ENCODE measurements at regions not wholly inside any gene's neighbourhood (a gene's known extent, or its start where the extent isn't known, plus 50 kb on each side); places are given as distances from the start of the nearest gene placed in this dataset.

DNA sequence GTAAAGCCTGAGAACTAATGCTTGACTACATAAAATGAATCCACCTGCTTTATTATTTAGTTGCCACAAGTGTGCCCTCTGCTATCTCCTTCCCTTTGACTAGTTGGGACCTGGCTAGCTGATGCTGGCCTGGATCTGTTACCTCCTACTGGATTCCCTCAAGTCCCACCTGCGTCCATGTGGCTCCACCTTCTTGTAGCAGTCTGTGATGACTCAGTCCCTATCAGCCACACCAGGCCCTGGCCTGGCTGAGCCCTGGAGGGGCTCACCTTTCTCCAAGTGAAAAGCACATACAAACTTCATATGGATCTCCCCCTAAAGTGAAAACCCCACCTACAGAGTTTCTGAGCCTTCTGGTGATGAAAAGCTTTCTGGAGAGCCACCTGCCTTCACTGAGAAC lies 611.4 kb downstream of the SEMA5A start:
- Histone ChIP-seq H3K36me3 (ENCODE audit: control insufficient read depth, insufficient read depth, low read length) (no peaks in the 10 kb centered on the region), H4K20me1 (ENCODE audit: control insufficient read depth, extremely low read depth, insufficient read depth, low read length) (no peaks in the 10 kb centered on the region), H3K4me2 (ENCODE audit: extremely low read depth, insufficient read depth, low read length) (no peak overlapping the region), H3K27ac (ENCODE audit: insufficient read depth, low read length) (no peak overlapping the region), H3K4me1 (ENCODE audit: control insufficient read depth, extremely low read depth, insufficient read depth, low read length) (no peaks in the 10 kb centered on the region), H3K79me2 (ENCODE audit: control insufficient read depth, insufficient read depth, low read length) (no peaks in the 10 kb centered on the region), H3K9me3 (ENCODE audit: control insufficient read depth, insufficient read depth, low read depth, low read length) (no peaks in the 10 kb centered on the region), H3K27me3 (ENCODE audit: control insufficient read depth, insufficient read depth, low read length) (no peaks in the 10 kb centered on the region), H3K4me3 (replicated peaks in 1 of 4; ENCODE audit: control extremely low read depth in 1 of 4, insufficient read depth in 1 of 4, low read depth in 3 of 4, low read length in 4 of 4) (no peak overlapping the region), H2AFZ (ENCODE audit: low read length) (no peak overlapping the region), H3K9ac (ENCODE audit: insufficient read depth, low read length) (no peak overlapping the region)
- DNase-seq (ENCODE audit: low read depth in 2 of 2), result no peak
- TF ChIP-seq CTCF (conservative IDR thresholded peaks at IDR 0.05 in 1 of 2, IDR thresholded peaks at IDR 0.05 in 1 of 2; ENCODE audit: low read depth in 1 of 2, low read length in 2 of 2), result no peak
- TF ChIP-seq EZH2 (IDR thresholded peaks at IDR 0.05; ENCODE audit: low read length, missing control alignments), result no peak

DNA sequence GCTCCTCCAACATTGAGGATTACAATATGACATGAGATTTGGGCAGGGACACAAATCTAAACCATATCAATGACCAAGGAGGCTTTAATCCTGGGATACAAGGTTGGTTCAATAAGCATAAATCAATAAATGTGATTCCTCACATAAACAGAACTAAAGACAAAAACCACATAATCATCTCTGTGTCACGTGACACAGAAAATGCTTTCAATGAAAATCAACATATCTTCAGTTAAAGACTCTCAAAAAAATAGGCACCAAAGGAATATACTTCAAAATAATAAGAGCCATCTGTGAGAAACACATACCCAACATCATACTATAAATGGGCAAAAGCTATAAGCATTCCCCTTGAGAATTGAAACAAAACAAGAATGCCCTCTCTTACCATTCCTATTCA lies 604.9 kb downstream of the SEMA5A start:
- H3K4me3 ChIP-seq (replicated peaks in 1 of 4; ENCODE audit: control extremely low read depth in 1 of 4, insufficient read depth in 1 of 4, low read depth in 3 of 4, low read length in 4 of 4), result no peak overlapping the region
- no peak overlapping the region for H3K4me2 ChIP-seq (ENCODE audit: extremely low read depth, insufficient read depth, low read length)

GRCh38 chr5:8943301-8943700 lies 602.6 kb downstream of the SEMA5A start:
- peak overlapping the region; percentile 0 for H3K27ac ChIP-seq (ENCODE audit: insufficient read depth, low read length)
- H3K9me3 ChIP-seq (ENCODE audit: control insufficient read depth, insufficient read depth, low read depth, low read length), result no peaks in the 10 kb centered on the region
- H2AFZ ChIP-seq (ENCODE audit: low read length), result no peak overlapping the region
- no peak overlapping the region for H3K9ac ChIP-seq (ENCODE audit: insufficient read depth, low read length)
- H3K79me2 ChIP-seq (ENCODE audit: control insufficient read depth, insufficient read depth, low read length), result no peaks in the 10 kb centered on the region
- DNase-seq (ENCODE audit: low read depth in 2 of 2), result peak; percentile 48 to 73
- H3K27me3 ChIP-seq (ENCODE audit: control insufficient read depth, insufficient read depth, low read length), result no peaks in the 10 kb centered on the region
- no peaks in the 10 kb centered on the region for H3K36me3 ChIP-seq (ENCODE audit: control insufficient read depth, insufficient read depth, low read length)
- TF ChIP-seq EZH2 (IDR thresholded peaks at IDR 0.05; ENCODE audit: low read length, missing control alignments) (no peak), CTCF (conservative IDR thresholded peaks at IDR 0.05 in 1 of 2, IDR thresholded peaks at IDR 0.05 in 1 of 2; ENCODE audit: low read depth in 1 of 2, low read length in 2 of 2) (no peak)
- H3K4me1 ChIP-seq (ENCODE audit: control insufficient read depth, extremely low read depth, insufficient read depth, low read length), result peaks cover 4% of the 10 kb centered on the region
- H3K4me2 ChIP-seq (ENCODE audit: extremely low read depth, insufficient read depth, low read length), result no peak overlapping the region
- no peak overlapping the region for H3K4me3 ChIP-seq (replicated peaks in 1 of 4; ENCODE audit: control extremely low read depth in 1 of 4, insufficient read depth in 1 of 4, low read depth in 3 of 4, low read length in 4 of 4)
- no peaks in the 10 kb centered on the region for H4K20me1 ChIP-seq (ENCODE audit: control insufficient read depth, extremely low read depth, insufficient read depth, low read length)

More for the DNA sequence above, 604.9 kb downstream of the SEMA5A start:
- Histone ChIP-seq H3K4me1 (ENCODE audit: control insufficient read depth, extremely low read depth, insufficient read depth, low read length) (peaks cover 4% of the 10 kb centered on the region), H3K36me3 (ENCODE audit: control insufficient read depth, insufficient read depth, low read length) (no peaks in the 10 kb centered on the region), H3K9me3 (ENCODE audit: control insufficient read depth, insufficient read depth, low read depth, low read length) (no peaks in the 10 kb centered on the region), H3K27me3 (ENCODE audit: control insufficient read depth, insufficient read depth, low read length) (no peaks in the 10 kb centered on the region), H3K9ac (ENCODE audit: insufficient read depth, low read length) (no peak overlapping the region), H4K20me1 (ENCODE audit: control insufficient read depth, extremely low read depth, insufficient read depth, low read length) (no peaks in the 10 kb centered on the region), H3K27ac (ENCODE audit: insufficient read depth, low read length) (no peak overlapping the region), H2AFZ (ENCODE audit: low read length) (no peak overlapping the region), H3K79me2 (ENCODE audit: control insufficient read depth, insufficient read depth, low read length) (no peaks in the 10 kb centered on the region)
- DNase-seq (ENCODE audit: low read depth in 2 of 2), result no peak
- TF ChIP-seq CTCF (conservative IDR thresholded peaks at IDR 0.05 in 1 of 2, IDR thresholded peaks at IDR 0.05 in 1 of 2; ENCODE audit: low read depth in 1 of 2, low read length in 2 of 2), result no peak
- TF ChIP-seq EZH2 (IDR thresholded peaks at IDR 0.05; ENCODE audit: low read length, missing control alignments), result no peak

Measured in fibroblast of lung (primary cell).